ENCODE measurements at regions not wholly inside any gene's neighbourhood (a gene's known extent, or its start where the extent isn't known, plus 50 kb on each side); places are given as distances from the start of the nearest gene placed in this dataset.

GRCh38 chr10:128221807-128222206 lies 95.6 kb upstream of the MKI67 start:
- Mint-ChIP-seq H3K36me3 (ENCODE audit: low read depth) (no peaks in the 10 kb centered on the region), H3K27ac (no peak overlapping the region), H3K4me3 (no peak overlapping the region), H3K27me3 (ENCODE audit: insufficient read depth) (peaks cover 3% of the 10 kb centered on the region), H3K9me3 (peaks cover 19% of the 10 kb centered on the region), H3K4me1 (ENCODE audit: low read depth) (no peaks in the 10 kb centered on the region)
- TF ChIP-seq, protein P1, sequence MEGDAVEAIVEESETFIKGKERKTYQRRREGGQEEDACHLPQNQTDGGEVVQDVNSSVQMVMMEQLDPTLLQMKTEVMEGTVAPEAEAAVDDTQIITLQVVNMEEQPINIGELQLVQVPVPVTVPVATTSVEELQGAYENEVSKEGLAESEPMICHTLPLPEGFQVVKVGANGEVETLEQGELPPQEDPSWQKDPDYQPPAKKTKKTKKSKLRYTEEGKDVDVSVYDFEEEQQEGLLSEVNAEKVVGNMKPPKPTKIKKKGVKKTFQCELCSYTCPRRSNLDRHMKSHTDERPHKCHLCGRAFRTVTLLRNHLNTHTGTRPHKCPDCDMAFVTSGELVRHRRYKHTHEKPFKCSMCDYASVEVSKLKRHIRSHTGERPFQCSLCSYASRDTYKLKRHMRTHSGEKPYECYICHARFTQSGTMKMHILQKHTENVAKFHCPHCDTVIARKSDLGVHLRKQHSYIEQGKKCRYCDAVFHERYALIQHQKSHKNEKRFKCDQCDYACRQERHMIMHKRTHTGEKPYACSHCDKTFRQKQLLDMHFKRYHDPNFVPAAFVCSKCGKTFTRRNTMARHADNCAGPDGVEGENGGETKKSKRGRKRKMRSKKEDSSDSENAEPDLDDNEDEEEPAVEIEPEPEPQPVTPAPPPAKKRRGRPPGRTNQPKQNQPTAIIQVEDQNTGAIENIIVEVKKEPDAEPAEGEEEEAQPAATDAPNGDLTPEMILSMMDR (IDR thresholded peaks at IDR 0.05), result no peak
- DNase-seq, result no peak

DNA sequence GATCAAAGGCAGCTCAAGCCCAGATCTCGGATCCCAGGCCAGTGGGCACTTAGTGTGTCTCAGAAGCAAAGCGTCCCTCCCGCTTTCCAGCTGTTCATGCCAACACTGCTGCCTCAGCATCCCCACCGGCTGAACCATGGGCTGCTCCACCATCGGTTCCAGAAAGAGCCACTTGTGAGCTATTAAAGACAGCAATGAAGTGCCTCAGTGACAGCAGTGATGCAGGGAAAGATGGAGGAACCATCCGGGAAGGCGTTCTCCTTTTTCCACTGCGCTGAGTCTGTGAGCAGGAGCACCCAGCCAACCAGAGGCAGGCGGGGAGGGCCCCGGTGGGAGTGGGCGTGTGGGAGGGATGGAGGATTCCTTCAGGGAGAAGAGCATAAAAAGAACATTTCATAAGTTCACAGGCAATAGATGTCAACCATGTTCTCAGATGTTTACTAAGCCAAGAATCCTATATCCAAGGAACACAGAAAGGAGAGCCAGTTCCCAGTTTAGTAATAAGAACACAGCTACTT lies 96.2 kb upstream of the MKI67 start:
- peaks cover 21% of the 10 kb centered on the region for H3K9me3 Mint-ChIP-seq
- peaks cover 3% of the 10 kb centered on the region for H3K27me3 Mint-ChIP-seq (ENCODE audit: insufficient read depth)
- H3K4me1 Mint-ChIP-seq (ENCODE audit: low read depth), result no peaks in the 10 kb centered on the region
- H3K27ac Mint-ChIP-seq, result no peak overlapping the region
- H3K4me3 Mint-ChIP-seq, result no peak overlapping the region
- TF ChIP-seq, protein P1 (IDR thresholded peaks at IDR 0.05), result no peak
- DNase-seq, result no peak
- H3K36me3 Mint-ChIP-seq (ENCODE audit: low read depth), result no peaks in the 10 kb centered on the region

DNA sequence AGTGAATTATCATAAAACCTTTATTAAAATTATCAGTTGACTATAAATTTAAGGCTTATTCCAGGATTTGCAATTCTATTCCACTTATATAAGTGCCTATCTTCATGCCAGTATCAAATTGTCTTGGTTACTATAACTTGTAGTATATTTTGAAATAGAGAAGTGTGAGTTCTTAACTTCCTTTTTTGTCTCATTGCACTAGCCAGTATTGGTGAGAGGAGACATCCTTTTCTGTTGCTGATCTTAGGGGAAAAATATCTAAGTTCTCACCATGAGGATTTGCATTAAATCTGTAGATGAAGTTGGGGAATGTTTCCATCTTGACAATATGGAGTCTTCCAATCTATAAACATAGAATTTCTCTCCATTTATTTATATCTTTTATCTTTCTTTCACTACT lies 104.2 kb upstream of the MKI67 start:
- TF ChIP-seq, protein P1 (IDR thresholded peaks at IDR 0.05), result no peak
- Mint-ChIP-seq H3K4me1 (ENCODE audit: low read depth) (no peaks in the 10 kb centered on the region), H3K27ac (no peak overlapping the region)

GRCh38 chr10:128233422-128233821 lies 107.2 kb upstream of the MKI67 start:
- H3K27ac Mint-ChIP-seq, result no peak overlapping the region
- no peak overlapping the region for H3K4me3 Mint-ChIP-seq
- TF ChIP-seq, protein P1 (IDR thresholded peaks at IDR 0.05), result no peak
- H3K36me3 Mint-ChIP-seq (ENCODE audit: low read depth), result no peaks in the 10 kb centered on the region; the same call in 1 of the 2 replicates
- H3K4me1 Mint-ChIP-seq (ENCODE audit: low read depth), result no peaks in the 10 kb centered on the region
- no peaks in the 10 kb centered on the region for H3K27me3 Mint-ChIP-seq (ENCODE audit: insufficient read depth)
- H3K9me3 Mint-ChIP-seq, result peaks cover 43% of the 10 kb centered on the region
- no peak for DNase-seq

More for the DNA sequence above, 104.2 kb upstream of the MKI67 start:
- no peak overlapping the region for H3K4me3 Mint-ChIP-seq
- no peaks in the 10 kb centered on the region for H3K27me3 Mint-ChIP-seq (ENCODE audit: insufficient read depth)
- no peak for DNase-seq
- peaks cover 36% of the 10 kb centered on the region for H3K9me3 Mint-ChIP-seq
- no peaks in the 10 kb centered on the region for H3K36me3 Mint-ChIP-seq (ENCODE audit: low read depth)

- no peak overlapping the region for H3K27ac Mint-ChIP-seq
- H3K4me3 Mint-ChIP-seq, result no peak overlapping the region
- H3K9me3 Mint-ChIP-seq, result peaks cover 40% of the 10 kb centered on the region
- DNase-seq, result no peak
- no peaks in the 10 kb centered on the region for H3K4me1 Mint-ChIP-seq (ENCODE audit: low read depth)
- H3K36me3 Mint-ChIP-seq (ENCODE audit: low read depth), result no peaks in the 10 kb centered on the region; the same call in 1 of the 2 replicates
- TF ChIP-seq, protein P1 (IDR thresholded peaks at IDR 0.05), result no peak
- no peaks in the 10 kb centered on the region for H3K27me3 Mint-ChIP-seq (ENCODE audit: insufficient read depth)
These were observed 111.5 kb upstream of the MKI67 start for GRCh38 chr10:128237710-128238109.

DNA sequence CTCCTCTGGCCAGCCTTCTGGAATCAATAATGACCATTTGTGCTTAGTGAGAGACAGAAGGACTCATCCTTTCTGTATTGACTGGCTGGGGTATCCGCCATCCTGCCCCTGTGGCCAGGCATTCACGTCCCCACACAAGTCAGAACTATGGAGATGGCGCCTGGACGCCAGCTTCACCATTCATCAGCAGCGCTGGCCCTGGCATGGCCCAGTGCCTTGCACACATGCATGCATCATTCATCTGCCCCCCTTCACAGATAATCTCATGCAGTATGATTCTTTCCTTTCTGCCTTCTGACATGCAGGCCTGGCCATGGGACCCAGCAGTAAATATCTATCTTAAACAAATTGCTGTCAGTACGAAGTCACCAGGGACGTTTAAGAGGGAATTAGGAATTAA lies 114.8 kb upstream of the MKI67 start:
- Mint-ChIP-seq H3K4me3 (no peak overlapping the region), H3K27ac (no peak overlapping the region), H3K36me3 (ENCODE audit: low read depth) (no peaks in the 10 kb centered on the region; the same call in 1 of the 2 replicates), H3K9me3 (peaks cover 38% of the 10 kb centered on the region), H3K27me3 (ENCODE audit: insufficient read depth) (no peaks in the 10 kb centered on the region), H3K4me1 (ENCODE audit: low read depth) (no peaks in the 10 kb centered on the region)
- TF ChIP-seq, protein P1 (IDR thresholded peaks at IDR 0.05), result no peak
- no peak for DNase-seq

Measured in HFFc6 (cell line).